ENCODE measurements at regions not wholly inside any gene's neighbourhood (a gene's known extent, or its start where the extent isn't known, plus 50 kb on each side); places are given as distances from the start of the nearest gene placed in this dataset.

DNA sequence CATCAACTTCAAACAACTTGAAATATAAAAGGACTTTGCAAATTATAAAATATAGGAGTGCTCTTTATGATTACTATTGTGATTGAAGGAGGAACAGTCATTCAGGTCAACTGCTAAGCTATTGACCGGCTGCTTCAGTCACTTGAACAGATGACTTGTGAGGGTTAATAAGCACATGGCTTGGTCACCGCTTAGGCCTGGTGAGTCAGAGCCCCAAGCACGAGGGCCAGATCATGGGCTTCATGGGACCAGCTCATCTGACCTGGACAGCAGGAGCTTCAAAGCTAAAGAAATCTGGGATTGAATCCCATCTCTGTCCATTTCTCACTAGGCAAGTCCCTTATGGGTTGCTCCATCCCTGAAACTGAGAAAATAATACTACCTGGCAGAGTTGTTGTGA, 60.4 kb upstream of the ADO start:
- TF ChIP-seq HOXB13 (CRISPR knock-in tag; IDR thresholded peaks at IDR 0.05; ENCODE audit: low read depth) (no peak), MAFK (IDR thresholded peaks at IDR 0.05; ENCODE audit: partially characterized antibody) (no peak), POLR2AphosphoS2 (conservative IDR thresholded peaks at IDR 0.05; ENCODE audit: low read length) (no peak), PHF8 (IDR thresholded peaks at IDR 0.05; ENCODE audit: borderline replicate concordance, low read depth) (no peak), FOXS1 (CRISPR knock-in tag; IDR thresholded peaks at IDR 0.05) (no peak), ZC3H11A (IDR thresholded peaks at IDR 0.05) (no peak), SMC3 (IDR thresholded peaks at IDR 0.05) (no peak), RCOR1 (IDR thresholded peaks at IDR 0.05; ENCODE audit: low read depth, low read length) (no peak), KDM1A (IDR thresholded peaks at IDR 0.05; ENCODE audit: low read depth) (no peak), HEYL (CRISPR knock-in tag; IDR thresholded peaks at IDR 0.05) (no peak), RFX5 (IDR thresholded peaks at IDR 0.05) (no peak), CBX8 (IDR thresholded peaks at IDR 0.05) (no peak), JUNB (IDR thresholded peaks at IDR 0.05) (no peak), CHD4 (IDR thresholded peaks at IDR 0.05; ENCODE audit: borderline replicate concordance) (no peak)
- TF ChIP-seq, protein P1, sequence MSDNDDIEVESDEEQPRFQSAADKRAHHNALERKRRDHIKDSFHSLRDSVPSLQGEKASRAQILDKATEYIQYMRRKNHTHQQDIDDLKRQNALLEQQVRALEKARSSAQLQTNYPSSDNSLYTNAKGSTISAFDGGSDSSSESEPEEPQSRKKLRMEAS (IDR thresholded peaks at IDR 0.05) = no peak
- TF ChIP-seq, protein P2, sequence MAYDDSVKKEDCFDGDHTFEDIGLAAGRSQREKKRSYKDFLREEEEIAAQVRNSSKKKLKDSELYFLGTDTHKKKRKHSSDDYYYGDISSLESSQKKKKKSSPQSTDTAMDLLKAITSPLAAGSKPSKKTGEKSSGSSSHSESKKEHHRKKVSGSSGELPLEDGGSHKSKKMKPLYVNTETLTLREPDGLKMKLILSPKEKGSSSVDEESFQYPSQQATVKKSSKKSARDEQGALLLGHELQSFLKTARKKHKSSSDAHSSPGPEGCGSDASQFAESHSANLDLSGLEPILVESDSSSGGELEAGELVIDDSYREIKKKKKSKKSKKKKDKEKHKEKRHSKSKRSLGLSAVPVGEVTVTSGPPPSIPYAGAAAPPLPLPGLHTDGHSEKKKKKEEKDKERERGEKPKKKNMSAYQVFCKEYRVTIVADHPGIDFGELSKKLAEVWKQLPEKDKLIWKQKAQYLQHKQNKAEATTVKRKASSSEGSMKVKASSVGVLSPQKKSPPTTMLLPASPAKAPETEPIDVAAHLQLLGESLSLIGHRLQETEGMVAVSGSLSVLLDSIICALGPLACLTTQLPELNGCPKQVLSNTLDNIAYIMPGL (CRISPR knock-in tag; IDR thresholded peaks at IDR 0.05; ENCODE audit: borderline replicate concordance) = no peak
- TF ChIP-seq, protein P3, sequence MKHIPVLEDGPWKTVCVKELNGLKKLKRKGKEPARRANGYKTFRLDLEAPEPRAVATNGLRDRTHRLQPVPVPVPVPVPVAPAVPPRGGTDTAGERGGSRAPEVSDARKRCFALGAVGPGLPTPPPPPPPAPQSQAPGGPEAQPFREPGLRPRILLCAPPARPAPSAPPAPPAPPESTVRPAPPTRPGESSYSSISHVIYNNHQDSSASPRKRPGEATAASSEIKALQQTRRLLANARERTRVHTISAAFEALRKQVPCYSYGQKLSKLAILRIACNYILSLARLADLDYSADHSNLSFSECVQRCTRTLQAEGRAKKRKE (CRISPR knock-in tag; IDR thresholded peaks at IDR 0.05; ENCODE audit: low read depth) = no peak
- TF ChIP-seq, protein P4, sequence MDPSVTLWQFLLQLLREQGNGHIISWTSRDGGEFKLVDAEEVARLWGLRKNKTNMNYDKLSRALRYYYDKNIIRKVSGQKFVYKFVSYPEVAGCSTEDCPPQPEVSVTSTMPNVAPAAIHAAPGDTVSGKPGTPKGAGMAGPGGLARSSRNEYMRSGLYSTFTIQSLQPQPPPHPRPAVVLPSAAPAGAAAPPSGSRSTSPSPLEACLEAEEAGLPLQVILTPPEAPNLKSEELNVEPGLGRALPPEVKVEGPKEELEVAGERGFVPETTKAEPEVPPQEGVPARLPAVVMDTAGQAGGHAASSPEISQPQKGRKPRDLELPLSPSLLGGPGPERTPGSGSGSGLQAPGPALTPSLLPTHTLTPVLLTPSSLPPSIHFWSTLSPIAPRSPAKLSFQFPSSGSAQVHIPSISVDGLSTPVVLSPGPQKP (IDR thresholded peaks at IDR 0.05; ENCODE audit: low read depth, low read length) = no peak
- FAIRE-seq (no peak), ATAC-seq (no peak), DNase-seq (ENCODE audit: low read depth in 1 of 2, low spot score in 1 of 2) (no peak)
- POLR2A ChIA-PET = no interaction called here
- Histone ChIP-seq H3K27ac (no peak overlapping the region), H3K4me1 (no peaks in the 10 kb centered on the region), H3K4me2 (no peak overlapping the region), H3K9me3 (no peaks in the 10 kb centered on the region), H3K4me3 (no peak overlapping the region)
- WGBS (ENCODE audit: missing lambda C conversion rate) = 50% methylated on average over 3 of the region's 3 CpGs
- CTCF ChIA-PET = interaction anchor here (0.8 kb wide), 1 partner anchor 11 kb away, joined by 3 read pairs; no protein-coding TSS in a partner anchor

DNA sequence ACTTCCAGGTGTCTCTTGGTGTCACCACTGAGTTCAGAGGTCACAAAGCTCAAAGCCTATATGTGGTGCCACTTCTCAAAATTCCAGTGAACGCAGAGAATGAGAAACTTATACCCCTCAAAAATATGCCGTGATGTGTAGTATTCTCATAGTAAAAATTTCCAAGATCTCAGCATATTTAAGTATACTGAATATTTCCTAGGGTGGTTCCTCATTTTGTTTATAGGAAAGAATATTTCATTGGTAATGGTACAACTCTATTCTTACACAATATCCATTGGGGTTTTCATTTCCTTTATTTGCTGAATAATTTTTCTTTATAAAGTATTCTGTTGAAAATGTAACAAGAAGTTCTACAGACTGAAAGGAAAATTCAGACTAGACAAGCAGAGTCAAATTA, 58.9 kb upstream of the ADO start:
- ChIA-PET CTCF (no interaction called here), POLR2A (no interaction called here)
- DNase-seq (ENCODE audit: low read depth in 1 of 2, low spot score in 1 of 2) (no peak), ATAC-seq (no peak), FAIRE-seq (no peak)
- TF ChIP-seq TFCP2L1 (CRISPR knock-in tag; IDR thresholded peaks at IDR 0.05) (no peak), EHF (CRISPR knock-in tag; IDR thresholded peaks at IDR 0.05) (no peak), PHF8 (IDR thresholded peaks at IDR 0.05; ENCODE audit: borderline replicate concordance, low read depth) (no peak), CEBPB (IDR thresholded peaks at IDR 0.05) (no peak)
- no peak overlapping the region for H3K27ac ChIP-seq
- no peaks in the 10 kb centered on the region for H3K9me3 ChIP-seq
- no peak overlapping the region for H3K4me3 ChIP-seq
- no peak overlapping the region for H3K4me2 ChIP-seq
- H3K4me1 ChIP-seq = no peaks in the 10 kb centered on the region
- WGBS (ENCODE audit: missing lambda C conversion rate) = 55% methylated on average over 2 of the region's 2 CpGs
